T1000 (cell line): ENCODE measurements at regions not wholly inside any gene's neighbourhood (a gene's known extent, or its start where the extent isn't known, plus 50 kb on each side); places are given as distances from the start of the nearest gene placed in this dataset.
"Not testable (repeated sequence)": the region's sequence is repeated elsewhere in the genome, so short reads cannot be mapped to it uniquely, and the experiment has no call there.

Source experiments
- DNase-seq: peaks from one replicate; lab custom pipeline; 2025; ENCODE audit warnings: mixed read lengths; lab: John Stamatoyannopoulos, UW

- not testable (repeated sequence) for DNase-seq
Observed at GRCh38 chr10:42187501-42188195, 450.7 kb downstream of the ZNF33B start.

- DNase-seq: not testable (repeated sequence)
Observed at GRCh38 chr10:42177793-42178689, 460.3 kb downstream of the ZNF33B start.

- DNase-seq: no peak
Observed at GRCh38 chr10:42177077-42177792, 461.1 kb downstream of the ZNF33B start.

GRCh38 chr10:42150428-42151061, 487.8 kb downstream of the ZNF33B start:
- no peak for DNase-seq

- no peak for DNase-seq
Observed at GRCh38 chr10:42149722-42150427, 488.5 kb downstream of the ZNF33B start.

GRCh38 chr10:42149027-42149700, 489.2 kb downstream of the ZNF33B start:
- DNase-seq: no peak

GRCh38 chr10:42146165-42146564, 492.2 kb downstream of the ZNF33B start:
- DNase-seq: not testable (repeated sequence)

- DNase-seq: not testable (repeated sequence)
Observed at GRCh38 chr10:42138023-42138422, 500.3 kb downstream of the ZNF33B start.

- no peak for DNase-seq
Observed at GRCh38 chr10:42113158-42113450, 525.3 kb downstream of the ZNF33B start.

- no peak for DNase-seq
Observed at GRCh38 chr10:42112331-42113157, 525.8 kb downstream of the ZNF33B start.

- no peak for DNase-seq
Observed at GRCh38 chr10:42111661-42112330, 526.6 kb downstream of the ZNF33B start.

GRCh38 chr10:42111076-42111475, 527.3 kb downstream of the ZNF33B start:
- no peak for DNase-seq
